ENCODE measurements at regions not wholly inside any gene's neighbourhood (a gene's known extent, or its start where the extent isn't known, plus 50 kb on each side); places are given as distances from the start of the nearest gene placed in this dataset.

GRCh38 chr4:17138847-17139246 is 240.4 kb upstream of the LDB2 start:
- no peak for TF ChIP-seq CTCF (IDR thresholded peaks at IDR 0.05; ENCODE audit: borderline replicate concordance, control extremely low read depth, extremely low read depth, insufficient read depth, missing control alignments)
- no peak for DNase-seq (ENCODE audit: low spot score)
- in situ Hi-C loops (cut with MboI; ENCODE audit: low sequenced_read_pairs, unreplicated experiment), result no loop called here

GRCh38 chr4:17134565-17134964 is 236.1 kb upstream of the LDB2 start:
- no peak for DNase-seq (ENCODE audit: low spot score)
- in situ Hi-C loops (cut with MboI; ENCODE audit: low sequenced_read_pairs, unreplicated experiment), result no loop called here
- no peak for TF ChIP-seq CTCF (IDR thresholded peaks at IDR 0.05; ENCODE audit: borderline replicate concordance, control extremely low read depth, extremely low read depth, insufficient read depth, missing control alignments)

GRCh38 chr4:17134100-17134499 is 235.7 kb upstream of the LDB2 start:
- TF ChIP-seq CTCF (IDR thresholded peaks at IDR 0.05; ENCODE audit: borderline replicate concordance, control extremely low read depth, extremely low read depth, insufficient read depth, missing control alignments), result no peak
- in situ Hi-C loops (cut with MboI; ENCODE audit: low sequenced_read_pairs, unreplicated experiment), result no loop called here
- DNase-seq (ENCODE audit: low spot score), result no peak

GRCh38 chr4:17132226-17132625 is 233.8 kb upstream of the LDB2 start:
- no peak for DNase-seq (ENCODE audit: low spot score)
- TF ChIP-seq CTCF (IDR thresholded peaks at IDR 0.05; ENCODE audit: borderline replicate concordance, control extremely low read depth, extremely low read depth, insufficient read depth, missing control alignments), result no peak
- in situ Hi-C loops (cut with MboI; ENCODE audit: low sequenced_read_pairs, unreplicated experiment), result no loop called here

GRCh38 chr4:17128268-17128667 is 229.8 kb upstream of the LDB2 start:
- in situ Hi-C loops (cut with MboI; ENCODE audit: low sequenced_read_pairs, unreplicated experiment), result no loop called here
- no peak for TF ChIP-seq CTCF (IDR thresholded peaks at IDR 0.05; ENCODE audit: borderline replicate concordance, control extremely low read depth, extremely low read depth, insufficient read depth, missing control alignments)

GRCh38 chr4:17126321-17126966 is 228.0 kb upstream of the LDB2 start:
- TF ChIP-seq CTCF (IDR thresholded peaks at IDR 0.05; ENCODE audit: borderline replicate concordance, control extremely low read depth, extremely low read depth, insufficient read depth, missing control alignments), result no peak
- in situ Hi-C loops (cut with MboI; ENCODE audit: low sequenced_read_pairs, unreplicated experiment), result no loop called here
- no peak for DNase-seq (ENCODE audit: low spot score)

More at GRCh38 chr4:17128268-17128667, 229.8 kb upstream of the LDB2 start:
- DNase-seq (ENCODE audit: low spot score), result no peak
